ENCODE measurements at regions not wholly inside any gene's neighbourhood (a gene's known extent, or its start where the extent isn't known, plus 50 kb on each side); places are given as distances from the start of the nearest gene placed in this dataset.

DNA sequence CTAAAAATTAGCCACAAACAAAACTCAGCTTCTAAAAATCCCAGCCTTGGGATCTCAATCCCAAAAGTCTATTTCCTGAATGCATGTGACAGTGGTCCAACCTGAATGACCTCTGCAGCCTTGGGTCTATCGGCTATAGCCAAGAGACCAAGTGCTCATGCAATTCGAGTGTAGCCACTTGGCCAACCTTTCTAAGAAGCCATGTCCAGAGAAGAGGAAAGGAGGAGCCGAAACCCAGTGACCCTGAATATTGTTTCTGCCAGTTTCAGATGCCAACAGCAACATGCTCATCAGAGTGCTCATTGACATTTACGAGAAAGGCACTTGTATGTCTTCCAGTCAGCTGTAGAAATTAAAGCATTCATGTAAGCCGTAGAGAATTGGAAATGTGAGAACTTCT, 1231.9 kb downstream of the NLGN4Y start:
- ChIA-PET CTCF (no interaction called here), POLR2A (no interaction called here)
- H3K27ac Mint-ChIP-seq, result no peak overlapping the region
- no peaks in the 10 kb centered on the region for H3K4me1 Mint-ChIP-seq (ENCODE audit: low read depth)
- H3K4me3 Mint-ChIP-seq, result no peak overlapping the region
- intact Hi-C loops (cut with micrococcal nuclease), result no loop called here
- ATAC-seq (no peak), DNase-seq (no peak)
- no peaks in the 10 kb centered on the region for H3K9me3 Mint-ChIP-seq
- TF ChIP-seq, protein P1, sequence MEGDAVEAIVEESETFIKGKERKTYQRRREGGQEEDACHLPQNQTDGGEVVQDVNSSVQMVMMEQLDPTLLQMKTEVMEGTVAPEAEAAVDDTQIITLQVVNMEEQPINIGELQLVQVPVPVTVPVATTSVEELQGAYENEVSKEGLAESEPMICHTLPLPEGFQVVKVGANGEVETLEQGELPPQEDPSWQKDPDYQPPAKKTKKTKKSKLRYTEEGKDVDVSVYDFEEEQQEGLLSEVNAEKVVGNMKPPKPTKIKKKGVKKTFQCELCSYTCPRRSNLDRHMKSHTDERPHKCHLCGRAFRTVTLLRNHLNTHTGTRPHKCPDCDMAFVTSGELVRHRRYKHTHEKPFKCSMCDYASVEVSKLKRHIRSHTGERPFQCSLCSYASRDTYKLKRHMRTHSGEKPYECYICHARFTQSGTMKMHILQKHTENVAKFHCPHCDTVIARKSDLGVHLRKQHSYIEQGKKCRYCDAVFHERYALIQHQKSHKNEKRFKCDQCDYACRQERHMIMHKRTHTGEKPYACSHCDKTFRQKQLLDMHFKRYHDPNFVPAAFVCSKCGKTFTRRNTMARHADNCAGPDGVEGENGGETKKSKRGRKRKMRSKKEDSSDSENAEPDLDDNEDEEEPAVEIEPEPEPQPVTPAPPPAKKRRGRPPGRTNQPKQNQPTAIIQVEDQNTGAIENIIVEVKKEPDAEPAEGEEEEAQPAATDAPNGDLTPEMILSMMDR (IDR thresholded peaks at IDR 0.05), result no peak
- H3K27me3 Mint-ChIP-seq, result no peaks in the 10 kb centered on the region
- H3K36me3 Mint-ChIP-seq (ENCODE audit: low read depth), result no peaks in the 10 kb centered on the region

DNA sequence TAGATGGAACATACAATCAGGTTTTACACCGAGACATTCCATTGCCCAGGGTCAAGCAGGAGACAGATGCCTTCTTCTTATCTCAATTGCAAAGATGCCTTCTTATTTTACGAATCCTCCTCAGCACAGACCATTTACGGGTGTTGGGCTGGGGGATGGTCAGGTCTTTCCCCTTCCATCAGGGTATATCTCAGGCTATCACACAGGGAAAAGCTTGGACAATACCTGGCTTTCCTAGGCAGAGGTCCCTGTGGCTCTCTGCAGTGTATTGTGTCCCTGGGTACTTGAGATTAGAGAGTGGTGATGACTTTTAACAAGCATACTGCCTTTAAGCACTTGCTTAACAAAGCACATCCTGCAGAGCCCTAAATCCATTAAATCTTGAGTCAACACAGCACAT, 1249.2 kb downstream of the NLGN4Y start:
- POLR2A ChIA-PET, result no interaction called here
- H3K27me3 Mint-ChIP-seq, result no peaks in the 10 kb centered on the region

DNA sequence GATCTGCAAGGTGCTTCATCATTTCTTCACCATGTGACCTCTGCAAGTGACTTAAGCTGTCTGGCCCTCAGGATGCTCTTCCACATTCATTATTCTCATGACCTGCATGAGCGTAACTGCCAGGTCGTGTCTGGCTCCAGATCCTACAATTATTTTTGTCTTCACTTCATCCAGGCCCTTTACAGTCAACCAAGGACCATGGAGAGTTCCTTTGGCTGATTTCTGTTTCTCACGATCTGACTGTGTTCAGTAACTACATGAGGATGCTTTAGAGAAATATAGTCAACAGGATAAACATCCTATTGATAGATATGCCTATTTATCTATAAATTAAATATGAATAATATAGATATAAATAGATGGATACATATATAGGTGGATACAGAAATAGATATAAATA, 1251.6 kb downstream of the NLGN4Y start:
- Mint-ChIP-seq H3K27ac (no peak overlapping the region), H3K27me3 (no peaks in the 10 kb centered on the region), H3K36me3 (ENCODE audit: low read depth) (no peaks in the 10 kb centered on the region), H3K9me3 (no peaks in the 10 kb centered on the region), H3K4me3 (no peak overlapping the region), H3K4me1 (ENCODE audit: low read depth) (no peaks in the 10 kb centered on the region)
- no peak for DNase-seq
- ATAC-seq, result no peak
- ChIA-PET POLR2A (no interaction called here), CTCF (no interaction called here)
- intact Hi-C loops (cut with micrococcal nuclease), result no loop called here
- TF ChIP-seq, protein P1 (IDR thresholded peaks at IDR 0.05), result no peak

More for the DNA sequence above, 1249.2 kb downstream of the NLGN4Y start:
- intact Hi-C loops (cut with micrococcal nuclease), result no loop called here
- H3K9me3 Mint-ChIP-seq, result no peaks in the 10 kb centered on the region
- H3K27ac Mint-ChIP-seq, result no peak overlapping the region
- no peak overlapping the region for H3K4me3 Mint-ChIP-seq
- ATAC-seq (no peak), DNase-seq (no peak)
- H3K36me3 Mint-ChIP-seq (ENCODE audit: low read depth), result no peaks in the 10 kb centered on the region
- TF ChIP-seq, protein P1 (IDR thresholded peaks at IDR 0.05), result no peak
- CTCF ChIA-PET, result no interaction called here
- no peaks in the 10 kb centered on the region for H3K4me1 Mint-ChIP-seq (ENCODE audit: low read depth)

DNA sequence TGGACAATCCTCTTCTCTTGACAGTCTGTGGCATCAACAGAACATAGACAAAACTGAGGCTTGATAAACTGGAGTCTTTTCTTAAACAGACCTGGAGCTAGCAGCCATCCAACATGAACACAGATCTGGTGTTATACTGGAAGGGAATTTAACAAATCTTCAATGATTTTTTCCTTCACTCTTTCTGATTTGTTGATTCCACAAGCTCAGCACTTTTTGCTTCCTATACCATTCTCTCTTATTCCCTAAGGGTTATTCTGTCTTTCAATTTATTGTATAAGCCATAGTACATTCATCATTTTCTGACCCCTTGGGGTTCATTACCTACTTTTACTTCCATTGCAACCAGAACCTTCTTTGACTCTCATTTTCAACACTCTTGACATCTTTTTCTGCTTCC, 1255.6 kb downstream of the NLGN4Y start:
- H3K4me1 Mint-ChIP-seq (ENCODE audit: low read depth), result no peaks in the 10 kb centered on the region
- H3K9me3 Mint-ChIP-seq, result peaks cover 2% of the 10 kb centered on the region
- TF ChIP-seq, protein P1 (IDR thresholded peaks at IDR 0.05), result no peak
- CTCF ChIA-PET, result no interaction called here
- no peaks in the 10 kb centered on the region for H3K27me3 Mint-ChIP-seq
- no peaks in the 10 kb centered on the region for H3K36me3 Mint-ChIP-seq (ENCODE audit: low read depth)
- H3K4me3 Mint-ChIP-seq, result no peak overlapping the region
- intact Hi-C loops (cut with micrococcal nuclease), result no loop called here
- no peak for DNase-seq
- H3K27ac Mint-ChIP-seq, result no peak overlapping the region
- no peak for ATAC-seq
- POLR2A ChIA-PET, result no interaction called here

DNA sequence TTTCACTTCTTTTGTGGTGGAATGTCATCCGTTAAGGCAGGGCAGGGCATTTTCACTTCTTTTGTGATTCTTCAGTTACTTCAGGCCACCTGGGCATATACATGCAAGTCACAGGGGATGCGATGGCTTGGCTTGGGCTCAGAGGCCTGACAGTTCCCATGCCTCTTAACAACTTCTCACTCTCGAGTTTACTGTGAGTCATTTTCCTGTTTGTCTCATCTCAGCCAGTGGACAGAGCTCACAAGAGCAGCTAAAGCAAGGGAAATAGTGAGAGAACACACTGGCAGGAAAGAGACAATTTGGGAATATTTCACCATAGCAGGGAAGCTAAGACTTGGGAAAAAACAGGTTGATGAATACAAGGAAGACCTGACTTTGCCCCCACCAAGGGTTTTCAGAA, 1275.7 kb downstream of the NLGN4Y start:
- H3K4me3 Mint-ChIP-seq, result no peak overlapping the region
- no peaks in the 10 kb centered on the region for H3K4me1 Mint-ChIP-seq (ENCODE audit: low read depth)
- H3K9me3 Mint-ChIP-seq, result peaks cover 2% of the 10 kb centered on the region
- TF ChIP-seq, protein P1 (IDR thresholded peaks at IDR 0.05), result no peak
- POLR2A ChIA-PET, result no interaction called here
- intact Hi-C loops (cut with micrococcal nuclease), result no loop called here
- CTCF ChIA-PET, result no interaction called here
- H3K27me3 Mint-ChIP-seq, result no peaks in the 10 kb centered on the region
- no peak overlapping the region for H3K27ac Mint-ChIP-seq
- ATAC-seq, result no peak
- no peaks in the 10 kb centered on the region for H3K36me3 Mint-ChIP-seq (ENCODE audit: low read depth)
- no peak for DNase-seq

Data from activated CD8-positive, alpha-beta T cell treated with anti-CD3 and anti-CD28 coated beads for 36 hours (primary cell).